SU-DHL-6 (cell line): ENCODE measurements at regions not wholly inside any gene's neighbourhood (a gene's known extent, or its start where the extent isn't known, plus 50 kb on each side); places are given as distances from the start of the nearest gene placed in this dataset.

Experiments used
- CTCF ChIP-seq: fragments of 200-600 bp; sonication (generic); IDR thresholded peaks from one replicate; pipeline ENCODE4 v1.5.1; 2017; ENCODE audit warnings: antibody characterized with exemption, mild to moderate bottlenecking, low read length, moderate library complexity; ENCODE audit not compliant: insufficient read depth, poor library complexity, severe bottlenecking
- EZH2phosphoT487 ChIP-seq: fragments of 200-600 bp; sonication (generic), shearing (Covaris generic); conservative IDR thresholded peaks from 2 replicates; pipeline ENCODE4 v1.6.1; 2018; ENCODE audit warnings: mild to moderate bottlenecking, antibody characterized with exemption, low read length, moderate library complexity, mixed read lengths

- no peak for TF ChIP-seq CTCF
- no peak for TF ChIP-seq EZH2phosphoT487
Observed at GRCh38 chr6:110037726-110038295, 59.7 kb downstream of the GPR6 start.
